HepG2 (cell line): ENCODE measurements at regions not wholly inside any gene's neighbourhood (a gene's known extent, or its start where the extent isn't known, plus 50 kb on each side); places are given as distances from the start of the nearest gene placed in this dataset.
A peak's percentile ranks its signal among the peaks of the same experiment; 100 is the strongest.

Experiments
- ATF6 ChIP-seq: sonication (generic); formaldehyde crosslinking; conservative IDR thresholded peaks from 2 replicates; pipeline ENCODE4 v1.4.0; 2020; ENCODE audit warnings: missing genetic modification reagents
- HNF1A ChIP-seq, 2 experiments: sonication (generic) in 1 of 2; formaldehyde crosslinking in 1 of 2; IDR thresholded peaks; 2 replicates each; pipeline versions ENCODE4 v1.4.0 to v1.6.1; 2016 to 2020; ENCODE audit warnings: borderline replicate concordance in 1 of 2, low read depth in 1 of 2, mild to moderate bottlenecking in 1 of 2, missing genetic modification reagents in 1 of 2
- HOXA3 ChIP-seq: sonication (generic); formaldehyde crosslinking; IDR thresholded peaks from 2 replicates; pipeline ENCODE4 v1.5.0; 2020; ENCODE audit warnings: missing genetic modification reagents
- IKZF1 ChIP-seq: fragments of 450-650 bp; IDR thresholded peaks from 2 replicates; pipeline ENCODE4 v1.7.1; 2016
- KLF13 ChIP-seq: sonication (generic); formaldehyde crosslinking; IDR thresholded peaks from 2 replicates; pipeline ENCODE4 v1.4.0; 2020; ENCODE audit warnings: mild to moderate bottlenecking, missing genetic modification reagents
- LCORL ChIP-seq, 2 experiments: fragments of 450-650 bp in 1 of 2; sonication (generic) in 1 of 2; formaldehyde crosslinking in 1 of 2; IDR thresholded peaks; 2 replicates each; pipeline versions ENCODE4 v1.5.0 to v1.6.1; 2017 to 2020; ENCODE audit warnings: antibody characterized with exemption in 1 of 2, missing genetic modification reagents in 1 of 2
- MIXL1 ChIP-seq: IDR thresholded peaks from 2 replicates; pipeline ENCODE4 v1.6.1; 2016
- MLX ChIP-seq: IDR thresholded peaks from 2 replicates; pipeline ENCODE4 v1.6.1; 2016
- SNAI1 ChIP-seq: sonication (generic); formaldehyde crosslinking; IDR thresholded peaks from 2 replicates; pipeline ENCODE4 v1.5.0; 2020; ENCODE audit warnings: mild to moderate bottlenecking, missing genetic modification reagents, borderline replicate concordance
- UBTF ChIP-seq: sonication (generic); formaldehyde crosslinking; IDR thresholded peaks from 2 replicates; pipeline ENCODE4 v1.4.0; 2020; ENCODE audit warnings: mild to moderate bottlenecking, missing genetic modification reagents
- ZNF143 ChIP-seq: sonication (generic); formaldehyde crosslinking; IDR thresholded peaks from 2 replicates; pipeline ENCODE4 v1.4.0; 2020; ENCODE audit warnings: missing genetic modification reagents
- ZNF3 ChIP-seq: IDR thresholded peaks from 2 replicates; pipeline ENCODE4 v1.7.0; 2017; ENCODE audit warnings: inconsistent platforms
- ZNF547 ChIP-seq: sonication (generic); formaldehyde crosslinking; IDR thresholded peaks from 2 replicates; pipeline ENCODE4 v1.5.1; 2020; ENCODE audit warnings: mild to moderate bottlenecking, missing genetic modification reagents
- ZNF768 ChIP-seq: sonication (generic); formaldehyde crosslinking; IDR thresholded peaks from 2 replicates; pipeline ENCODE4 v1.4.0; 2020; ENCODE audit warnings: missing genetic modification reagents
- ZSCAN22 ChIP-seq: sonication (generic); formaldehyde crosslinking; IDR thresholded peaks from 2 replicates; pipeline ENCODE4 v1.4.0; 2020; ENCODE audit warnings: mild to moderate bottlenecking, missing genetic modification reagents
- ZZZ3 ChIP-seq: sonication (generic); formaldehyde crosslinking; IDR thresholded peaks from 2 replicates; pipeline ENCODE4 v1.4.0; 2020; ENCODE audit warnings: missing genetic modification reagents, mild to moderate bottlenecking, borderline replicate concordance
- TF ChIP-seq, protein P1 (sequence below): sonication (generic); formaldehyde crosslinking; IDR thresholded peaks from 2 replicates; pipeline ENCODE4 v1.4.0; 2020; ENCODE audit warnings: mild to moderate bottlenecking, low read depth, missing genetic modification reagents

DNA sequence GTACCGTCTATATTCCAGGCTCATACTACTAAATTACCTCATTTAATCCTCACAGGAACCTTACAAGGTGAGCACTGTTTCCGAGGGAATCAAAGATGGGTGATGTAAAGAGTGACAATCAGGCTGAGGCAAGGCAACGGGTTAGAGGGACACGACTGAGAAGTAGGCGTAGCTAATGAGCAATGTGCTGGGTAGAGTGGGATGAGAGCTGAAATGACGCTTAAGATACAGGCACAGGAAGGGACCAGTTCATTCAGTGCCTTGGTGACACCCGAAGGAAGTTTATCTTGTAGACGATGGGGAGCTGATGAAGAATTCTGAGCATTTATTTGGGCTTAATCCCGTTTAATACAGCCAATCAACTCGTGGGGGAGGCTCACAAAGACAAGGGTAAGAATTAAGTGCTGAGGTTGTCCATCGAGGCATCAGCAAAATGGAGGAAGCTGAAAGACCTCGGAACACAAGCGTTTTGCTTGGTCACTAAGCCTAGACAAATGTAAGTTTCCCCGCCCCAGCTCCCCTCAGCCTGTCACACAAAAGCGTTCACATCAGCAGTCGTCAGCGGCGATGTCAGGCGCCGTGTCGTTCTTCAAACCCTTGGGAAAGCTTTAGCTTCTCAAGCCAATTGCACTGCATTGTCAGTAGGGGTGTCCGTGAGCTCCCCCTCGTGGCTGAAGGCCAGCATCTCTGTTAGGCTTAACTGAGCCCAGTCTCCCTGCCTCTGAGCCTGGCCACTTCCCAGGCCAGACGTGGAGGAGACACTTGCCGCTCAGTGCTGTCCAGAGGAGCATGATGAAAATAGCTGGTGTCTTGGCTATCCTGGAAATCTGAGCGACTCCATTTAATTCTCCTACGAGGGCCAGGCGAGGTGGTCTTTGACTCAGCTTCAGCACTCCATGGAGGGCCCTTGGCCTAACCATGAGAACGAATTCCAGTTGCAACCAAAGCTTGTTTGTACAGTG, 288.5 kb upstream of the G2E3 start (continued):
- no peak for TF ChIP-seq ATF6
- TF ChIP-seq IKZF1: no peak
- 0 out of 2 replicates have a peak, but pooled peaks have one; percentile 47 for TF ChIP-seq MIXL1 (CRISPR knock-in tag)
- no peak for TF ChIP-seq UBTF (CRISPR knock-in tag)
- no peak for TF ChIP-seq ZSCAN22
- TF ChIP-seq ZNF143: no peak
- TF ChIP-seq, protein P1, sequence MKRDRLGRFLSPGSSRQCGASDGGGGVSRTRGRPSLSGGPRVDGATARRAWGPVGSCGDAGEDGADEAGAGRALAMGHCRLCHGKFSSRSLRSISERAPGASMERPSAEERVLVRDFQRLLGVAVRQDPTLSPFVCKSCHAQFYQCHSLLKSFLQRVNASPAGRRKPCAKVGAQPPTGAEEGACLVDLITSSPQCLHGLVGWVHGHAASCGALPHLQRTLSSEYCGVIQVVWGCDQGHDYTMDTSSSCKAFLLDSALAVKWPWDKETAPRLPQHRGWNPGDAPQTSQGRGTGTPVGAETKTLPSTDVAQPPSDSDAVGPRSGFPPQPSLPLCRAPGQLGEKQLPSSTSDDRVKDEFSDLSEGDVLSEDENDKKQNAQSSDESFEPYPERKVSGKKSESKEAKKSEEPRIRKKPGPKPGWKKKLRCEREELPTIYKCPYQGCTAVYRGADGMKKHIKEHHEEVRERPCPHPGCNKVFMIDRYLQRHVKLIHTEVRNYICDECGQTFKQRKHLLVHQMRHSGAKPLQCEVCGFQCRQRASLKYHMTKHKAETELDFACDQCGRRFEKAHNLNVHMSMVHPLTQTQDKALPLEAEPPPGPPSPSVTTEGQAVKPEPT: peak; percentile 65; the same call in 1 of the 2 replicates
- no peak for TF ChIP-seq HNF1A (IDR thresholded peaks at IDR 0.05; ENCODE audit: low read depth)
- TF ChIP-seq HNF1A (CRISPR knock-in tag; IDR thresholded peaks at IDR 0.05; ENCODE audit: borderline replicate concordance): 0 out of 2 replicates have a peak, but pooled peaks have one; percentile 22
- no peak for TF ChIP-seq SNAI1 (CRISPR knock-in tag)
- no peak for TF ChIP-seq ZNF768
- TF ChIP-seq KLF13 (CRISPR knock-in tag): no peak; the same call in 1 of the 2 replicates
- TF ChIP-seq ZZZ3 (CRISPR knock-in tag): 0 out of 2 replicates have a peak, but pooled peaks have one; percentile 19
- TF ChIP-seq ZNF547 (CRISPR knock-in tag): peak; percentile 55; the same call in 1 of the 2 replicates
- TF ChIP-seq LCORL (IDR thresholded peaks at IDR 0.05): no peak
- no peak for TF ChIP-seq LCORL (CRISPR knock-in tag; IDR thresholded peaks at IDR 0.05)
- TF ChIP-seq MLX: no peak
- 0 out of 2 replicates have a peak, but pooled peaks have one; percentile 32 for TF ChIP-seq HOXA3 (CRISPR knock-in tag)
- TF ChIP-seq ZNF3 (CRISPR knock-in tag): no peak
